C4-2B (cell line): ENCODE measurements at regions not wholly inside any gene's neighbourhood (a gene's known extent, or its start where the extent isn't known, plus 50 kb on each side); places are given as distances from the start of the nearest gene placed in this dataset.

Experiments
- H3K27ac ChIP-seq: fragments of 450-650 bp; 2 replicates; pipeline ENCODE4 v1.5.1; 2017
- ZFX ChIP-seq: fragments of 450-650 bp; IDR thresholded peaks from 2 replicates; pipeline ENCODE4 v1.6.1; 2017
- TF ChIP-seq, protein P1 (sequence below): fragments of 450-650 bp; conservative IDR thresholded peaks from 2 replicates; pipeline ENCODE4 v1.5.1; 2017; ENCODE audit warnings: mild to moderate bottlenecking

DNA sequence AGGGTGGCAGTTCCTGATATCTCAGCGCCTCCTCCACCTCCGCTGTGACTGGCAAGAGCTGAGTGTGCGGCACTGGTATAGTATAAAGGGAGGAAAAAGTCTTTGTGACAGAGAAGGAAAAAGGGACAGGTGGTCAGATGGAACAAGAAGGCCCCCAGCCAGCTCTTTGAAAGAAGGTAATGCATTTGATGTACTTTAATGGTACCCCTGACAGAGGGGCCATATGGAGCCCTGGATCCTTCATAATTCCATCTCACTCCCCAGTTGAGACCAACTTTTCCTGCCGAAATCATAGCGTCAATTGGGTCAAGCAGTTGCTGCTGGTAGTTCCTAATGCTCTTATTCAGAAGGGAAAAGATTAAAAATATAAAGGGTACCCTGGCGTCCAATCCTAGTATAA, 198.2 kb downstream of the ZNF326 start:
- no peak for TF ChIP-seq ZFX
- TF ChIP-seq, protein P1, sequence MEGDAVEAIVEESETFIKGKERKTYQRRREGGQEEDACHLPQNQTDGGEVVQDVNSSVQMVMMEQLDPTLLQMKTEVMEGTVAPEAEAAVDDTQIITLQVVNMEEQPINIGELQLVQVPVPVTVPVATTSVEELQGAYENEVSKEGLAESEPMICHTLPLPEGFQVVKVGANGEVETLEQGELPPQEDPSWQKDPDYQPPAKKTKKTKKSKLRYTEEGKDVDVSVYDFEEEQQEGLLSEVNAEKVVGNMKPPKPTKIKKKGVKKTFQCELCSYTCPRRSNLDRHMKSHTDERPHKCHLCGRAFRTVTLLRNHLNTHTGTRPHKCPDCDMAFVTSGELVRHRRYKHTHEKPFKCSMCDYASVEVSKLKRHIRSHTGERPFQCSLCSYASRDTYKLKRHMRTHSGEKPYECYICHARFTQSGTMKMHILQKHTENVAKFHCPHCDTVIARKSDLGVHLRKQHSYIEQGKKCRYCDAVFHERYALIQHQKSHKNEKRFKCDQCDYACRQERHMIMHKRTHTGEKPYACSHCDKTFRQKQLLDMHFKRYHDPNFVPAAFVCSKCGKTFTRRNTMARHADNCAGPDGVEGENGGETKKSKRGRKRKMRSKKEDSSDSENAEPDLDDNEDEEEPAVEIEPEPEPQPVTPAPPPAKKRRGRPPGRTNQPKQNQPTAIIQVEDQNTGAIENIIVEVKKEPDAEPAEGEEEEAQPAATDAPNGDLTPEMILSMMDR: no peak
- no peak overlapping the region for H3K27ac ChIP-seq

- TF ChIP-seq, protein P1: no peak
- TF ChIP-seq ZFX: no peak
- H3K27ac ChIP-seq: no peak overlapping the region
These were observed 197.5 kb downstream of the ZNF326 start for GRCh38 chr1:90192408-90192807.

GRCh38 chr1:90190523-90190922, 195.6 kb downstream of the ZNF326 start:
- H3K27ac ChIP-seq: no peak overlapping the region
- TF ChIP-seq, protein P1: no peak
- no peak for TF ChIP-seq ZFX

DNA sequence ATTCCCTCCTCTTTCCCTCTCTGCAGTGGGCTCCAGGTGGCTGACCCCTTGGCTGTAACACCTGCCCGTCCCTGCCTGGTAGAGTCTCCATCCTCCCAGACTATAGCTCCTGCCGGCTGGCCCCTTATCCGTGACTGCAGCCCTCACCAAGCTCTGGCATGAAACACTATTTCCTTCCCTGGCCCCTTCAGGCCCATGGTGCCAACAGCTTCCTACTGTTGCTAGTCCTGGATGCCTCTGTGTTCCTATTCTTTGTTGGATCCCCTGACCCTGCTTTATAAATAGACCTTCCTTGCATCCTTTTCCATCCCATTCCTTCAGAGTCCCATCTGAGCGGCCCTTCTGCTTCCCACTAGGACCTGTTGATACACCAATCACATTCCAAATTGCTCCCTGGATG, 195.0 kb downstream of the ZNF326 start:
- no peak overlapping the region for H3K27ac ChIP-seq
- TF ChIP-seq, protein P1: no peak
- no peak for TF ChIP-seq ZFX

GRCh38 chr1:90187323-90187585, 192.3 kb downstream of the ZNF326 start:
- no peak overlapping the region for H3K27ac ChIP-seq
- no peak for TF ChIP-seq ZFX
- TF ChIP-seq, protein P1: no peak

DNA sequence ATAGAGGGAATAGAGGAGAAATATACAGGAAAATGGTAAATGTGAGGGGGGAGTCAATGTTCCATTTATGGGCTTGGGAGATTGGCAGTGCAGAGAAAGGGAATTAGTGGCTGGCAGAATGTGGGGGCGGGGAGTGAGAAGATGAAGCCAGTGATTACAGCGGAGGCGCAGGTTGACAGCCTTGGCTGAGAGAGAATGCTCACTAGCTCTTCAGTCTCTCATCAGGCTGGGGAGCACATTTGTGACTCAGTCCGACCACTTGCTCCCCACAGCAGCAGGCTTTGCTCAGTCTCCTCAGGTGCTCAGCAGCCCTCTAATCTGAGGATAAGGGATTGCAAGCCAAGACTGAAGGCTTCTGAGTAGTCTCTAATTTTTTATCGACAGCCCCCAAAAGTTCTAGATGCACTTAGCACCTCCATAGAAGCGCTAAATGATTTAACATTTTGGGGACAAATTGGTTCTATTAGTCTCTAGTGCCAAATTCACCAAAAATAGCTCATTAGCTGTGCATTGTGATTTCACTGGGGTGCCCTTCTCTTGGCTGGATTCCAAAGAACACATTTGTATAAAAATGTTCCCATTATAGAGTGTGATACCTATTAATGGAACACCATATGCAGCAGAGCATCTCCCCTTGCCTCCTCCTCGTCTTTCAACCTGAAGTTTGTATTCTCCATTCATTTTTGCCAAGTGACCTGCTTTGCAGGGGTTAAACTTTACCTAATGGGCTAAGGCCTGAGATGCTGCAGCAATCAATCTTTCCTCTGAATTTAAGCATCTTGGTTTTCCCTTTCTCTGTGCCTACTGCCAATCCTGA, 191.8 kb downstream of the ZNF326 start:
- TF ChIP-seq ZFX: no peak
- TF ChIP-seq, protein P1: no peak
- no peak overlapping the region for H3K27ac ChIP-seq

GRCh38 chr1:90176530-90176929, 181.6 kb downstream of the ZNF326 start:
- TF ChIP-seq ZFX: no peak
- TF ChIP-seq, protein P1: no peak
- no peak overlapping the region for H3K27ac ChIP-seq
